ENCODE measurements at regions not wholly inside any gene's neighbourhood (a gene's known extent, or its start where the extent isn't known, plus 50 kb on each side); places are given as distances from the start of the nearest gene placed in this dataset.

DNA sequence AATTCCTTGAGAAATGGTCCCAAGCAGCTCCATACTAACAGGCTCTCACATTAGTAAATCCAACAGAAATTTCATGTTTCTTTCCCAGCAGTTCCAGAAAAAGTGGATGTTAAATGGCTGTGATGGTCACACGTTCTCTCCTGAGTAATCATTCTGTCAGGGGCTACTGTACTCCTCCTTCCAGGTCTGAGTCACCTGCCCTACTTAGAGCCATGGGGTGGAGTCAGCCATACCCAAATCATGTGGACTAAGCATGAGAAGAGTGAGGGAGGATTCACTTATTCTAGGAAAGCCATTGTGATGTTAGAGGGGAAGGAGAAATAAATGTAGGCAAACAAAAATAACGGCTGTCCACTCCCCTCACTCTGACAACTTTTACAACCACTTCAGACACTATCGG is 547.2 kb downstream of the CSNK1G3 start:
- TF ChIP-seq, protein P1, sequence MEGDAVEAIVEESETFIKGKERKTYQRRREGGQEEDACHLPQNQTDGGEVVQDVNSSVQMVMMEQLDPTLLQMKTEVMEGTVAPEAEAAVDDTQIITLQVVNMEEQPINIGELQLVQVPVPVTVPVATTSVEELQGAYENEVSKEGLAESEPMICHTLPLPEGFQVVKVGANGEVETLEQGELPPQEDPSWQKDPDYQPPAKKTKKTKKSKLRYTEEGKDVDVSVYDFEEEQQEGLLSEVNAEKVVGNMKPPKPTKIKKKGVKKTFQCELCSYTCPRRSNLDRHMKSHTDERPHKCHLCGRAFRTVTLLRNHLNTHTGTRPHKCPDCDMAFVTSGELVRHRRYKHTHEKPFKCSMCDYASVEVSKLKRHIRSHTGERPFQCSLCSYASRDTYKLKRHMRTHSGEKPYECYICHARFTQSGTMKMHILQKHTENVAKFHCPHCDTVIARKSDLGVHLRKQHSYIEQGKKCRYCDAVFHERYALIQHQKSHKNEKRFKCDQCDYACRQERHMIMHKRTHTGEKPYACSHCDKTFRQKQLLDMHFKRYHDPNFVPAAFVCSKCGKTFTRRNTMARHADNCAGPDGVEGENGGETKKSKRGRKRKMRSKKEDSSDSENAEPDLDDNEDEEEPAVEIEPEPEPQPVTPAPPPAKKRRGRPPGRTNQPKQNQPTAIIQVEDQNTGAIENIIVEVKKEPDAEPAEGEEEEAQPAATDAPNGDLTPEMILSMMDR (IDR thresholded peaks at IDR 0.05): no peak
- no peak for TF ChIP-seq POLR2A (IDR thresholded peaks at IDR 0.05)
